ENCODE measurements at regions not wholly inside any gene's neighbourhood (a gene's known extent, or its start where the extent isn't known, plus 50 kb on each side); places are given as distances from the start of the nearest gene placed in this dataset.

DNA sequence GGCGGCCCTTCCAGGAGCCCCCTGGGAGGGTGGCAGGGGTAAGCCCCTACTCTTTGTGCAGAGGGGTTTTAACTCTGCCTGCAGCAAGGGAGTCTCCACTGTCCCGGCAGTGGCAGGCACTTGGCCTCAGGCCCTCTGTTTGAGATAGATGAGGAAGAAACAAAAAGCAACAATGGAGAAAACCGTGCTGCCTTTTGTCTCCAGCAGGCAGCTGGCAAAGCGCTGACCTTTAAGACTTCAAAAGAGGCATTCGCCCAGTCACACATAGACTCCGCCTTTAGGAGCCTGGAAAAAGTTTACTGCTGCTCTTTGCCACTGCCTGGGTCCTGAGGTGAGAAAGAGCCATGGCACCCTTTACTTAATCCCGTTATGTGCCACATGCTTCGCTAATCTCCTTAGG, 158.2 kb upstream of the NTF3 start:
- DNase-seq (ENCODE audit: low spot score), result no peak
- Histone ChIP-seq H3K27me3 (ENCODE audit: control insufficient read depth in 4 of 4, insufficient read depth in 4 of 4, low read length in 3 of 4) (peaks cover 0 to 5% (median 0%) of the 10 kb centered on the region in 4 donors), H3K9me3 (ENCODE audit: control insufficient read depth in 4 of 4, low read length in 3 of 4) (no peaks in the 10 kb centered on the region), H3K27ac (ENCODE audit: low read depth in 1 of 2, low read length in 2 of 2) (no peak overlapping the region), H3K9ac (ENCODE audit: low read depth in 1 of 2, low read length in 2 of 2) (no peak overlapping the region), H3K36me3 (ENCODE audit: control insufficient read depth in 4 of 4, insufficient read depth in 3 of 4, low read depth in 1 of 4, low read length in 3 of 4) (no peaks in the 10 kb centered on the region), H3K4me1 (ENCODE audit: control insufficient read depth in 4 of 4, insufficient read depth in 4 of 4, low read length in 3 of 4) (no peaks in the 10 kb centered on the region), H3K4me3 (ENCODE audit: low read depth in 1 of 3, low read length in 3 of 3) (no peak overlapping the region)
- TF ChIP-seq, protein P1, sequence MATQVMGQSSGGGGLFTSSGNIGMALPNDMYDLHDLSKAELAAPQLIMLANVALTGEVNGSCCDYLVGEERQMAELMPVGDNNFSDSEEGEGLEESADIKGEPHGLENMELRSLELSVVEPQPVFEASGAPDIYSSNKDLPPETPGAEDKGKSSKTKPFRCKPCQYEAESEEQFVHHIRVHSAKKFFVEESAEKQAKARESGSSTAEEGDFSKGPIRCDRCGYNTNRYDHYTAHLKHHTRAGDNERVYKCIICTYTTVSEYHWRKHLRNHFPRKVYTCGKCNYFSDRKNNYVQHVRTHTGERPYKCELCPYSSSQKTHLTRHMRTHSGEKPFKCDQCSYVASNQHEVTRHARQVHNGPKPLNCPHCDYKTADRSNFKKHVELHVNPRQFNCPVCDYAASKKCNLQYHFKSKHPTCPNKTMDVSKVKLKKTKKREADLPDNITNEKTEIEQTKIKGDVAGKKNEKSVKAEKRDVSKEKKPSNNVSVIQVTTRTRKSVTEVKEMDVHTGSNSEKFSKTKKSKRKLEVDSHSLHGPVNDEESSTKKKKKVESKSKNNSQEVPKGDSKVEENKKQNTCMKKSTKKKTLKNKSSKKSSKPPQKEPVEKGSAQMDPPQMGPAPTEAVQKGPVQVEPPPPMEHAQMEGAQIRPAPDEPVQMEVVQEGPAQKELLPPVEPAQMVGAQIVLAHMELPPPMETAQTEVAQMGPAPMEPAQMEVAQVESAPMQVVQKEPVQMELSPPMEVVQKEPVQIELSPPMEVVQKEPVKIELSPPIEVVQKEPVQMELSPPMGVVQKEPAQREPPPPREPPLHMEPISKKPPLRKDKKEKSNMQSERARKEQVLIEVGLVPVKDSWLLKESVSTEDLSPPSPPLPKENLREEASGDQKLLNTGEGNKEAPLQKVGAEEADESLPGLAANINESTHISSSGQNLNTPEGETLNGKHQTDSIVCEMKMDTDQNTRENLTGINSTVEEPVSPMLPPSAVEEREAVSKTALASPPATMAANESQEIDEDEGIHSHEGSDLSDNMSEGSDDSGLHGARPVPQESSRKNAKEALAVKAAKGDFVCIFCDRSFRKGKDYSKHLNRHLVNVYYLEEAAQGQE (IDR thresholded peaks at IDR 0.05), result no peak
- TF ChIP-seq, protein P2, sequence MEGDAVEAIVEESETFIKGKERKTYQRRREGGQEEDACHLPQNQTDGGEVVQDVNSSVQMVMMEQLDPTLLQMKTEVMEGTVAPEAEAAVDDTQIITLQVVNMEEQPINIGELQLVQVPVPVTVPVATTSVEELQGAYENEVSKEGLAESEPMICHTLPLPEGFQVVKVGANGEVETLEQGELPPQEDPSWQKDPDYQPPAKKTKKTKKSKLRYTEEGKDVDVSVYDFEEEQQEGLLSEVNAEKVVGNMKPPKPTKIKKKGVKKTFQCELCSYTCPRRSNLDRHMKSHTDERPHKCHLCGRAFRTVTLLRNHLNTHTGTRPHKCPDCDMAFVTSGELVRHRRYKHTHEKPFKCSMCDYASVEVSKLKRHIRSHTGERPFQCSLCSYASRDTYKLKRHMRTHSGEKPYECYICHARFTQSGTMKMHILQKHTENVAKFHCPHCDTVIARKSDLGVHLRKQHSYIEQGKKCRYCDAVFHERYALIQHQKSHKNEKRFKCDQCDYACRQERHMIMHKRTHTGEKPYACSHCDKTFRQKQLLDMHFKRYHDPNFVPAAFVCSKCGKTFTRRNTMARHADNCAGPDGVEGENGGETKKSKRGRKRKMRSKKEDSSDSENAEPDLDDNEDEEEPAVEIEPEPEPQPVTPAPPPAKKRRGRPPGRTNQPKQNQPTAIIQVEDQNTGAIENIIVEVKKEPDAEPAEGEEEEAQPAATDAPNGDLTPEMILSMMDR (IDR thresholded peaks at IDR 0.05; ENCODE audit: low read depth, low read length, missing input control), result no peak
- TF ChIP-seq, protein P3, sequence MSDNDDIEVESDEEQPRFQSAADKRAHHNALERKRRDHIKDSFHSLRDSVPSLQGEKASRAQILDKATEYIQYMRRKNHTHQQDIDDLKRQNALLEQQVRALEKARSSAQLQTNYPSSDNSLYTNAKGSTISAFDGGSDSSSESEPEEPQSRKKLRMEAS (IDR thresholded peaks at IDR 0.05), result no peak
- 77% methylated on average over 8 of the region's 8 CpGs for WGBS

DNA sequence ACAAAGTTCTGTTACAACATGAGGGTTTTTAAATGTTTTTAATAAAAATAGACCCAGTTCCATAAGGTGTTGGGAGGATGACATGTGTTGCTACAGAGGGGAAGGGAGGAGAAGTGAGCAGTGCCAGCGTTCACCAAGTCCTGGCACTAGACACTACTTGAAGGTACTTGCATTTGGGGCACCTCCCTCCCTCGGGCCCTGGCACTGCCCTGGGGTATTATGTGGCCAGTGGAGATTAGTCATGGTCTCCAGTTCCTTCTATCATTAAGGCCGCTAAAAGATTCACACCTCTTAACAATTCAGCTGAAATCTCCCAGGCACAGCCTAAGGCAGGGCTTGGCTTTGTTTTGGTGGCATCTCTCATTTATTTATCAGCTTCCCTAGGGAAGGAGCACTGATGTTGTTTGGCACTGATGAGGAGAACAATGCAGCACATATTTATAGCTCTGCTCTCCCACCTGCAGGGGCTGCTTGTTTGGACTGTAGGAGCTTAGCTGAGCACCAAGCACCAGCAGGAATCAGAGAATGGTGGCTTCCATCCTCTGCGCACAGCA, 155.5 kb upstream of the NTF3 start:
- H3K27ac ChIP-seq (ENCODE audit: low read depth in 1 of 2, low read length in 2 of 2), result no peak overlapping the region
- no peaks in the 10 kb centered on the region for H3K36me3 ChIP-seq (ENCODE audit: control insufficient read depth in 4 of 4, insufficient read depth in 3 of 4, low read depth in 1 of 4, low read length in 3 of 4)
- no peaks in the 10 kb centered on the region for H3K4me1 ChIP-seq (ENCODE audit: control insufficient read depth in 4 of 4, insufficient read depth in 4 of 4, low read length in 3 of 4)
- peaks cover 0 to 5% (median 0%) of the 10 kb centered on the region in 4 donors for H3K27me3 ChIP-seq (ENCODE audit: control insufficient read depth in 4 of 4, insufficient read depth in 4 of 4, low read length in 3 of 4)
- H3K4me3 ChIP-seq (ENCODE audit: low read depth in 1 of 3, low read length in 3 of 3), result no peak overlapping the region
- no peak overlapping the region for H3K9ac ChIP-seq (ENCODE audit: low read depth in 1 of 2, low read length in 2 of 2)
- no peaks in the 10 kb centered on the region for H3K9me3 ChIP-seq (ENCODE audit: control insufficient read depth in 4 of 4, low read length in 3 of 4)
- TF ChIP-seq EGR1 (IDR thresholded peaks at IDR 0.05; ENCODE audit: low read depth in 2 of 2), result no peak
- TF ChIP-seq, protein P1 (IDR thresholded peaks at IDR 0.05), result no peak
- TF ChIP-seq, protein P2 (IDR thresholded peaks at IDR 0.05; ENCODE audit: low read depth, low read length, missing input control), result no peak
- TF ChIP-seq HNF4A (conservative IDR thresholded peaks at IDR 0.05), result no peak
- WGBS, result 73% methylated on average over 4 of the region's 4 CpGs
- DNase-seq (ENCODE audit: low spot score), result no peak
